Embryonic facial prominence (tissue), 1 donor: ENCODE measurements at regions not wholly inside any gene's neighbourhood (a gene's known extent, or its start where the extent isn't known, plus 50 kb on each side); places are given as distances from the start of the nearest gene placed in this dataset.
"Not testable (repeated sequence)": the region's sequence is repeated elsewhere in the genome, so short reads cannot be mapped to it uniquely, and the experiment has no call there.

ENCODE experiments used
- DNase-seq: peaks from one replicate; pipeline ENCODE4 v3.0.0-alpha.2; 2016; ENCODE audit errors: extremely low spot score

- not testable (repeated sequence) for DNase-seq
These were observed 101.7 kb upstream of the ZNF337 start for GRCh38 chr20:25798174-25798993.

- DNase-seq = not testable (repeated sequence)
These were observed 100.4 kb upstream of the ZNF337 start for GRCh38 chr20:25797062-25797461.

GRCh38 chr20:25777241-25777640, 80.6 kb upstream of the ZNF337 start:
- DNase-seq = not testable (repeated sequence)

GRCh38 chr20:25774711-25775110, 78.1 kb upstream of the ZNF337 start:
- DNase-seq = not testable (repeated sequence)

GRCh38 chr20:25774203-25774602, 77.5 kb upstream of the ZNF337 start:
- DNase-seq = not testable (repeated sequence)

- not testable (repeated sequence) for DNase-seq
These were observed 75.8 kb upstream of the ZNF337 start for GRCh38 chr20:25772437-25772836.

- not testable (repeated sequence) for DNase-seq
These were observed 75.2 kb upstream of the ZNF337 start for GRCh38 chr20:25771818-25772217.

- no peak for DNase-seq
These were observed 64.9 kb upstream of the ZNF337 start for GRCh38 chr20:25761596-25761995.

GRCh38 chr20:25761046-25761445, 64.4 kb upstream of the ZNF337 start:
- DNase-seq = not testable (repeated sequence)

GRCh38 chr20:25750765-25751696, 54.4 kb upstream of the ZNF337 start:
- peak; percentile 28 for DNase-seq

- no peak for DNase-seq
These were observed 53.6 kb upstream of the ZNF337 start for GRCh38 chr20:25750220-25750764.

GRCh38 chr20:25749649-25750048, 53.0 kb upstream of the ZNF337 start:
- DNase-seq = no peak
